NCI-H146 (cell line): ENCODE measurements at regions not wholly inside any gene's neighbourhood (a gene's known extent, or its start where the extent isn't known, plus 50 kb on each side); places are given as distances from the start of the nearest gene placed in this dataset.
"Not testable (repeated sequence)": the region's sequence is repeated elsewhere in the genome, so short reads cannot be mapped to it uniquely, and the experiment has no call there.

ENCODE experiments used
- DNase-seq: peaks from one replicate; lab custom pipeline; 2025; lab: John Stamatoyannopoulos, UW

- DNase-seq = no peak
These were observed 854.7 kb downstream of the TBC1D22A start for GRCh38 chr22:47617186-47617585.

- DNase-seq = no peak
These were observed 854.1 kb downstream of the TBC1D22A start for GRCh38 chr22:47616396-47617020.

GRCh38 chr22:47615051-47615450 lies 852.6 kb downstream of the TBC1D22A start:
- DNase-seq = no peak

GRCh38 chr22:47613606-47614350 lies 851.3 kb downstream of the TBC1D22A start:
- DNase-seq = no peak

- not testable (repeated sequence) for DNase-seq
These were observed 850.7 kb downstream of the TBC1D22A start for GRCh38 chr22:47613181-47613580.

GRCh38 chr22:47612311-47612910 lies 850.0 kb downstream of the TBC1D22A start:
- DNase-seq = no peak

GRCh38 chr22:47610764-47611163 lies 848.3 kb downstream of the TBC1D22A start:
- no peak for DNase-seq

- DNase-seq = no peak
These were observed 847.8 kb downstream of the TBC1D22A start for GRCh38 chr22:47610281-47610680.

- no peak for DNase-seq
These were observed 847.2 kb downstream of the TBC1D22A start for GRCh38 chr22:47609653-47610052.

GRCh38 chr22:47608421-47608820 lies 846.0 kb downstream of the TBC1D22A start:
- DNase-seq = no peak

GRCh38 chr22:47607486-47607885 lies 845.0 kb downstream of the TBC1D22A start:
- no peak for DNase-seq

GRCh38 chr22:47606426-47606825 lies 844.0 kb downstream of the TBC1D22A start:
- no peak for DNase-seq

- DNase-seq = peak; percentile 73
These were observed 843.4 kb downstream of the TBC1D22A start for GRCh38 chr22:47605886-47606285.

GRCh38 chr22:47605441-47605840 lies 843.0 kb downstream of the TBC1D22A start:
- peak; percentile 84 for DNase-seq

GRCh38 chr22:47604563-47604962 lies 842.1 kb downstream of the TBC1D22A start:
- DNase-seq = no peak

- DNase-seq = no peak
These were observed 840.3 kb downstream of the TBC1D22A start for GRCh38 chr22:47602732-47603131.

- no peak for DNase-seq
These were observed 839.2 kb downstream of the TBC1D22A start for GRCh38 chr22:47601666-47602065.

GRCh38 chr22:47600791-47601625 lies 838.6 kb downstream of the TBC1D22A start:
- DNase-seq = no peak

- no peak for DNase-seq
These were observed 837.8 kb downstream of the TBC1D22A start for GRCh38 chr22:47600281-47600680.

GRCh38 chr22:47599753-47600152 lies 837.3 kb downstream of the TBC1D22A start:
- DNase-seq = no peak

GRCh38 chr22:47598864-47599263 lies 836.4 kb downstream of the TBC1D22A start:
- no peak for DNase-seq

GRCh38 chr22:47597041-47597440 lies 834.6 kb downstream of the TBC1D22A start:
- no peak for DNase-seq
